ENCODE measurements at regions not wholly inside any gene's neighbourhood (a gene's known extent, or its start where the extent isn't known, plus 50 kb on each side); places are given as distances from the start of the nearest gene placed in this dataset.

DNA sequence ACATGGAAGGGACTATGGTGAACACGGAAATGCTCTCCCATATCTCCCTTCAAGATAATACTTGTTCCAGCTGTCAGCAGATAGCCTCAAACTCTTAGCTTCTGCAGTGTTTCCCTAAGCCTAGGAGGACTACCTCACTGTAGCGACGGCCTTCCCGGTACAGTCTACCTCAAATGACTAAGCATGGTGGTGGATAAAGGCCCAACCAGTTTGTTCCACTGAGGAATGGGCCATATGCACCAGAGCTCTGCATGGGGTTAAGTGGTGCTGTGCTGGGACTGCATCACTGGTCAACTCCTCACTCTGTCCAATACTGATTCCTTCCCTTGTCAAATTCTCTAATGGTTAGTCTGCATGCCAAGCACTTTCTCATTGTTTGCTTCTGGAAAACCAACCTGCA lies 119.6 kb upstream of the GNPDA2 start:
- peaks cover 56% of the 10 kb centered on the region for H3K9me3 ChIP-seq (ENCODE audit: low read length)
- no TSS peak for BruUV-seq (replicated peaks)
- H3K27me3 ChIP-seq (ENCODE audit: control insufficient read depth in 1 of 2, insufficient read depth in 2 of 2, low read length in 2 of 2) = no peaks in the 10 kb centered on the region
- intact Hi-C loops (cut with micrococcal nuclease; ENCODE audit: unreplicated experiment) = no loop called here
- TF ChIP-seq SRSF4 (IDR thresholded peaks at IDR 0.05; ENCODE audit: low read depth, low read length, poor library complexity, severe bottlenecking) (no peak), ZNF235 (CRISPR knock-in tag; IDR thresholded peaks at IDR 0.05; ENCODE audit: borderline replicate concordance) (no peak), MYNN (CRISPR knock-in tag; IDR thresholded peaks at IDR 0.05; ENCODE audit: low read depth) (no peak), ZFYVE20 (CRISPR knock-in tag; IDR thresholded peaks at IDR 0.05; ENCODE audit: borderline replicate concordance, low read depth) (no peak), ZNF598 (CRISPR knock-in tag; IDR thresholded peaks at IDR 0.05; ENCODE audit: borderline replicate concordance) (no peak), EEA1 (CRISPR knock-in tag; IDR thresholded peaks at IDR 0.05; ENCODE audit: borderline replicate concordance) (no peak)
- TF ChIP-seq, protein P1, sequence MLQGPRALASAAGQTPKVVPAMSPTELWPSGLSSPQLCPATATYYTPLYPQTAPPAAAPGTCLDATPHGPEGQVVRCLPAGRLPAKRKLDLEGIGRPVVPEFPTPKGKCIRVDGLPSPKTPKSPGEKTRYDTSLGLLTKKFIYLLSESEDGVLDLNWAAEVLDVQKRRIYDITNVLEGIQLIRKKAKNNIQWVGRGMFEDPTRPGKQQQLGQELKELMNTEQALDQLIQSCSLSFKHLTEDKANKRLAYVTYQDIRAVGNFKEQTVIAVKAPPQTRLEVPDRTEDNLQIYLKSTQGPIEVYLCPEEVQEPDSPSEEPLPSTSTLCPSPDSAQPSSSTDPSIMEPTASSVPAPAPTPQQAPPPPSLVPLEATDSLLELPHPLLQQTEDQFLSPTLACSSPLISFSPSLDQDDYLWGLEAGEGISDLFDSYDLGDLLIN (CRISPR knock-in tag; IDR thresholded peaks at IDR 0.05; ENCODE audit: borderline replicate concordance) = no peak
- H3K9ac ChIP-seq (ENCODE audit: insufficient read depth, low read depth, low read length) = no peak overlapping the region
- no peaks in the 10 kb centered on the region for H3K36me3 ChIP-seq (replicated peaks in 1 of 2; ENCODE audit: control insufficient read depth in 1 of 2, insufficient read depth in 2 of 2, low read length in 2 of 2)
- 2% methylated on average over 3 of the region's 4 CpGs for WGBS (ENCODE audit: low lambda C conversion rate)
- no peak overlapping the region for H2AFZ ChIP-seq (ENCODE audit: low read length)
- ATAC-seq (no peak), FAIRE-seq (no peak), DNase-seq (ENCODE audit: low spot score) (no peak)
- no peak overlapping the region for H3K27ac ChIP-seq (ENCODE audit: extremely low read length, insufficient read depth, low read length)
- H3K4me2 ChIP-seq (ENCODE audit: low read depth, low read length) = no peak overlapping the region
- ChIA-PET POLR2A (no interaction called here), CTCF (ENCODE audit: low intra/inter-chr PET ratio, low total read pairs) (no interaction called here)
- H3K4me3 ChIP-seq (replicated peaks in 1 of 3; ENCODE audit: insufficient read depth in 1 of 3, low read depth in 2 of 3, low read length in 3 of 3) = no peak overlapping the region
- H3K79me2 ChIP-seq (ENCODE audit: insufficient read depth, low read length) = no peaks in the 10 kb centered on the region
- in situ Hi-C loops (cut with HindIII; ENCODE audit: extremely low pct_ligation_motif_present, low pct_unique_long_range_greater_than_20kb) = no loop called here
- H3K4me1 ChIP-seq (ENCODE audit: insufficient read depth, low read length) = no peaks in the 10 kb centered on the region
- no peaks in the 10 kb centered on the region for H4K20me1 ChIP-seq (ENCODE audit: insufficient read depth, low read length)

DNA sequence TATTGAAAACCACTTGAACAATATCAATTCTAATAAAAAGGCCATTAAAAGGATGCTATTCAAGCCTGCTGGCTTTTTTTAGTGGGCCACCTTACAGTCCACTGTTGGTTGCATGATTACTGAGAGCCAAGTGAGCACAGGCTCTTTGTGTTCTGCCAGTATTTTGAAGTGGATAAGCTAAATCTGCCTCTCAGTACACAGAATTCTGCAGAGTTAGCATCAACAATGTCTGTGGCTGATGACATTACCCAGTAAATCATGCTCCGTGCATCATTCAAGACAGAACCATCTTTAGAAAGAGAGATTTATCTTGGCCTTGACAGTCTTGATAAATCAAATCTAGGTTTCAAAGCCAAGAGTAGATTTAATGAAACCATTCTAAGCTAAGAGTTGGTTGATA lies 119.0 kb upstream of the GNPDA2 start:
- CTCF ChIA-PET (ENCODE audit: low intra/inter-chr PET ratio, low total read pairs) = no interaction called here
- TF ChIP-seq, protein P2, sequence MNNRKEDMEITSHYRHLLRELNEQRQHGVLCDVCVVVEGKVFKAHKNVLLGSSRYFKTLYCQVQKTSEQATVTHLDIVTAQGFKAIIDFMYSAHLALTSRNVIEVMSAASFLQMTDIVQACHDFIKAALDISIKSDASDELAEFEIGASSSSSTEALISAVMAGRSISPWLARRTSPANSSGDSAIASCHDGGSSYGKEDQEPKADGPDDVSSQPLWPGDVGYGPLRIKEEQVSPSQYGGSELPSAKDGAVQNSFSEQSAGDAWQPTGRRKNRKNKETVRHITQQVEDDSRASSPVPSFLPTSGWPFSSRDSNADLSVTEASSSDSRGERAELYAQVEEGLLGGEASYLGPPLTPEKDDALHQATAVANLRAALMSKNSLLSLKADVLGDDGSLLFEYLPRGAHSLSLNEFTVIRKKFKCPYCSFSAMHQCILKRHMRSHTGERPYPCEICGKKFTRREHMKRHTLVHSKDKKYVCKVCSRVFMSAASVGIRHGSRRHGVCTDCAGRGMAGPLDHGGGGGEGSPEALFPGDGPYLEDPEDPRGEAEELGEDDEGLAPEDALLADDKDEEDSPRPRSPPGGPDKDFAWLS (CRISPR knock-in tag; IDR thresholded peaks at IDR 0.05; ENCODE audit: borderline replicate concordance) = no peak
- TF ChIP-seq HHEX (CRISPR knock-in tag; IDR thresholded peaks at IDR 0.05) = no peak
- TF ChIP-seq, protein P3, sequence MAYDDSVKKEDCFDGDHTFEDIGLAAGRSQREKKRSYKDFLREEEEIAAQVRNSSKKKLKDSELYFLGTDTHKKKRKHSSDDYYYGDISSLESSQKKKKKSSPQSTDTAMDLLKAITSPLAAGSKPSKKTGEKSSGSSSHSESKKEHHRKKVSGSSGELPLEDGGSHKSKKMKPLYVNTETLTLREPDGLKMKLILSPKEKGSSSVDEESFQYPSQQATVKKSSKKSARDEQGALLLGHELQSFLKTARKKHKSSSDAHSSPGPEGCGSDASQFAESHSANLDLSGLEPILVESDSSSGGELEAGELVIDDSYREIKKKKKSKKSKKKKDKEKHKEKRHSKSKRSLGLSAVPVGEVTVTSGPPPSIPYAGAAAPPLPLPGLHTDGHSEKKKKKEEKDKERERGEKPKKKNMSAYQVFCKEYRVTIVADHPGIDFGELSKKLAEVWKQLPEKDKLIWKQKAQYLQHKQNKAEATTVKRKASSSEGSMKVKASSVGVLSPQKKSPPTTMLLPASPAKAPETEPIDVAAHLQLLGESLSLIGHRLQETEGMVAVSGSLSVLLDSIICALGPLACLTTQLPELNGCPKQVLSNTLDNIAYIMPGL (CRISPR knock-in tag; IDR thresholded peaks at IDR 0.05; ENCODE audit: borderline replicate concordance in 1 of 2, low read depth in 1 of 2) = no peak
- TF ChIP-seq KLF13 (CRISPR knock-in tag; IDR thresholded peaks at IDR 0.05) = no peak
- no peak for TF ChIP-seq ZMYM2 (CRISPR knock-in tag; IDR thresholded peaks at IDR 0.05)
- POLR2A ChIA-PET = no interaction called here
- H3K4me1 ChIP-seq (ENCODE audit: insufficient read depth, low read length) = no peaks in the 10 kb centered on the region
- no peaks in the 10 kb centered on the region for H3K27me3 ChIP-seq (ENCODE audit: control insufficient read depth in 1 of 2, insufficient read depth in 2 of 2, low read length in 2 of 2)
- H3K27ac ChIP-seq (ENCODE audit: extremely low read length, insufficient read depth, low read length) = no peak overlapping the region
- ATAC-seq = no peak
- FAIRE-seq = no peak
- no peaks in the 10 kb centered on the region for H3K36me3 ChIP-seq (replicated peaks in 1 of 2; ENCODE audit: control insufficient read depth in 1 of 2, insufficient read depth in 2 of 2, low read length in 2 of 2)
- H2AFZ ChIP-seq (ENCODE audit: low read length) = no peak overlapping the region
- no peaks in the 10 kb centered on the region for H3K79me2 ChIP-seq (ENCODE audit: insufficient read depth, low read length)
- H3K9me3 ChIP-seq (ENCODE audit: low read length) = peaks cover 57% of the 10 kb centered on the region
- WGBS (ENCODE audit: low lambda C conversion rate) = 37% methylated on average over 1 of the region's 1 CpG
- H3K4me3 ChIP-seq (replicated peaks in 1 of 3; ENCODE audit: insufficient read depth in 1 of 3, low read depth in 2 of 3, low read length in 3 of 3) = no peak overlapping the region
- H3K9ac ChIP-seq (ENCODE audit: insufficient read depth, low read depth, low read length) = no peak overlapping the region
- H3K4me2 ChIP-seq (ENCODE audit: low read depth, low read length) = no peak overlapping the region
- no peak for DNase-seq (ENCODE audit: low spot score)
- in situ Hi-C loops (cut with HindIII; ENCODE audit: extremely low pct_ligation_motif_present, low pct_unique_long_range_greater_than_20kb) = no loop called here
- intact Hi-C loops (cut with micrococcal nuclease; ENCODE audit: unreplicated experiment) = no loop called here
- BruUV-seq (replicated peaks) = no TSS peak
- no peaks in the 10 kb centered on the region for H4K20me1 ChIP-seq (ENCODE audit: insufficient read depth, low read length)

Data from HepG2 (cell line).